Brain microvascular endothelial cell (primary cell): ENCODE measurements at regions not wholly inside any gene's neighbourhood (a gene's known extent, or its start where the extent isn't known, plus 50 kb on each side); places are given as distances from the start of the nearest gene placed in this dataset.

Experiments used
- DNase-seq: peaks from one replicate; pipeline ENCODE4 v3.0.0-alpha.2; 2020
- H3K27ac ChIP-seq: fragments of 250-450 bp; sonication (Bioruptor Pico); 2 replicates; pipeline ENCODE4 v1.5.1; 2020; ENCODE audit warnings: mild to moderate bottlenecking, moderate library complexity
- H3K27me3 ChIP-seq: fragments of 250-450 bp; sonication (Bioruptor Pico); replicated peaks from 2 replicates; pipeline ENCODE4 v1.5.1; 2020; ENCODE audit warnings: mild to moderate bottlenecking
- H3K36me3 ChIP-seq: fragments of 250-450 bp; sonication (Bioruptor Pico); replicated peaks from 2 replicates; pipeline ENCODE4 v1.5.1; 2020; ENCODE audit warnings: mild to moderate bottlenecking
- H3K4me3 ChIP-seq: 2 replicates; pipeline ENCODE4 v1.5.1; 2011; ENCODE audit warnings: low read depth, mild to moderate bottlenecking, control low read depth, low read length, moderate library complexity
- in situ Hi-C: cut with HindIII; loops from 2 replicates; pipeline ENCODE4 v1.10.0; 2017; ENCODE audit warnings: low sequenced_read_pairs, low pct_ligation_motif_present
- TF ChIP-seq, protein P1 (sequence below): IDR thresholded peaks from 2 replicates; pipeline ENCODE4 v1.5.1; 2011; ENCODE audit warnings: low read depth, mild to moderate bottlenecking, moderate library complexity, low read length, control low read depth, inconsistent platforms; ENCODE audit errors: missing control alignments

DNA sequence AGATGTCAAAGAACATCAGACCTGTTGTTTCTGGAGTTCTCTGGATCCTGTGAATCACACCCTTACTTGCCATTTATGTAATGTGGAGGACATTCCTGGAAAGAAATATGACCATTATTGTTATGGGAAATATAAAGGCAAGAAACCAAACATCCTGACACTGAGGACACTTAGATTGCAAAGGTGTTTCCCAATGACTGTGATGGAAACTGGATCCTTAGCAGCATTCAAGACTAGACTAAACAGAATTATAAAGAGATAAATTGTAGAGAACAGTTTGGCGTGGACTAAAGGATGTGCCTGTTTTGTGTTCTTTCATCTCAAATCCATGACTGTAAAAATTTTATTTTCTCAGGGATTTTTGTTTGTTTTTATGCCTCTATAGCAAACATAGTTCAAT, 347.7 kb upstream of the SLC14A2 start:
- Histone ChIP-seq H3K4me3 (no peak overlapping the region), H3K27me3 (no peaks in the 10 kb centered on the region), H3K36me3 (no peaks in the 10 kb centered on the region), H3K27ac (no peak overlapping the region)
- TF ChIP-seq, protein P1, sequence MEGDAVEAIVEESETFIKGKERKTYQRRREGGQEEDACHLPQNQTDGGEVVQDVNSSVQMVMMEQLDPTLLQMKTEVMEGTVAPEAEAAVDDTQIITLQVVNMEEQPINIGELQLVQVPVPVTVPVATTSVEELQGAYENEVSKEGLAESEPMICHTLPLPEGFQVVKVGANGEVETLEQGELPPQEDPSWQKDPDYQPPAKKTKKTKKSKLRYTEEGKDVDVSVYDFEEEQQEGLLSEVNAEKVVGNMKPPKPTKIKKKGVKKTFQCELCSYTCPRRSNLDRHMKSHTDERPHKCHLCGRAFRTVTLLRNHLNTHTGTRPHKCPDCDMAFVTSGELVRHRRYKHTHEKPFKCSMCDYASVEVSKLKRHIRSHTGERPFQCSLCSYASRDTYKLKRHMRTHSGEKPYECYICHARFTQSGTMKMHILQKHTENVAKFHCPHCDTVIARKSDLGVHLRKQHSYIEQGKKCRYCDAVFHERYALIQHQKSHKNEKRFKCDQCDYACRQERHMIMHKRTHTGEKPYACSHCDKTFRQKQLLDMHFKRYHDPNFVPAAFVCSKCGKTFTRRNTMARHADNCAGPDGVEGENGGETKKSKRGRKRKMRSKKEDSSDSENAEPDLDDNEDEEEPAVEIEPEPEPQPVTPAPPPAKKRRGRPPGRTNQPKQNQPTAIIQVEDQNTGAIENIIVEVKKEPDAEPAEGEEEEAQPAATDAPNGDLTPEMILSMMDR, result no peak
- in situ Hi-C loops, result no loop called here
- DNase-seq, result no peak

- no peak for DNase-seq
These were observed 346.7 kb upstream of the SLC14A2 start for GRCh38 chr18:45268583-45268982.

DNA sequence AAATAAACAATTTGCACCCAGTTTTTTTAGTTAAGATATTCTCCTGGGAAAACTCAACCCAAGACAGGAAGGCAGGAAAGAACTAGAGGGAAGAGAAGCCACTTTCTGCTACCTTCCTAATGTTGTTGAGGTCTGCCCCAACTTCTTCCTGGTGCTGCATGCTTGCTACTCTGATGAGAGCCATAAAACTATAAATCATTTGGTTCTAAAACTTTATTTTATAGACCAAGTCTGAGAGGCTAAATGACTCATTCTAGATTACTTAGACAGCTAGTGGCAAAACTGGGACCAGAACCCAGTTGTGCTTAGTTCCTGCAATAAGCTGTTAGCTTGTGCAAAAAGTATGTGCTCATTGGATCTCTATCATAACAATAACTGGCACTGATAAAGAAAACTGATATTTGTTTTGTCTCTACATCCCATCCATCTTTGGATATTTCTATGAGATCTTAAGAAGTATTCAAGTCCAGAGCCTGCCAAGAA, 344.9 kb upstream of the SLC14A2 start:
- TF ChIP-seq, protein P1, result no peak
- Histone ChIP-seq H3K27ac (no peak overlapping the region), H3K27me3 (no peaks in the 10 kb centered on the region), H3K36me3 (no peaks in the 10 kb centered on the region), H3K4me3 (no peak overlapping the region)
- no peak for DNase-seq
- in situ Hi-C loops, result no loop called here

More at GRCh38 chr18:45268583-45268982, 346.7 kb upstream of the SLC14A2 start:
- Histone ChIP-seq H3K27ac (no peak overlapping the region), H3K4me3 (no peak overlapping the region), H3K27me3 (no peaks in the 10 kb centered on the region), H3K36me3 (no peaks in the 10 kb centered on the region)
- TF ChIP-seq, protein P1, result no peak
- in situ Hi-C loops, result no loop called here

GRCh38 chr18:45274026-45274425, 341.2 kb upstream of the SLC14A2 start:
- H3K27ac ChIP-seq, result no peak overlapping the region
- DNase-seq, result no peak
- H3K4me3 ChIP-seq, result no peak overlapping the region
- no peaks in the 10 kb centered on the region for H3K36me3 ChIP-seq
- TF ChIP-seq, protein P1, result no peak
- in situ Hi-C loops, result no loop called here
- H3K27me3 ChIP-seq, result no peaks in the 10 kb centered on the region

GRCh38 chr18:45275367-45276113, 339.7 kb upstream of the SLC14A2 start:
- TF ChIP-seq, protein P1, result peak; percentile 71
- DNase-seq, result peak; percentile 26
- Histone ChIP-seq H3K4me3 (no peak overlapping the region), H3K36me3 (no peaks in the 10 kb centered on the region), H3K27me3 (no peaks in the 10 kb centered on the region), H3K27ac (no peak overlapping the region)
- in situ Hi-C loops, result no loop called here
